ENCODE measurements at regions not wholly inside any gene's neighbourhood (a gene's known extent, or its start where the extent isn't known, plus 50 kb on each side); places are given as distances from the start of the nearest gene placed in this dataset.

DNA sequence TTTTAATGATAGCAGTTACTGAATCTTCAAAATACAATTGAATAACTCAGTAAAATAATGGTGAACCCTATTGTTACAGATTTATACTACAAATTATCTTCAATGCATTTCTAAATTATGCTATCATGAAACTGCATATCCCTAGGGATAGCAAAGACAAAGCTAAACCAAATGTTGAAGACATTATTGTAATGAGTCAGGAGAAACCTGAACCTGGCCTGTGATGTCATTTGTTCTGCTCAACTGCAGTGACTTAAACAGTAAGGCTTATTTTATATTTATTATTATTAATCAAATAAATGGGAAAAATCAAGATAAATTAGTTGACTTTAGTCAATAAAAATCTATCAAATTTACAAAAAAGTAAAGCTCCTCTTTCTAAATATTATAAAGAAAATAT lies 100.3 kb downstream of the UCHL5 start:
- Histone ChIP-seq H3K9me3 (ENCODE audit: control insufficient read depth in 1 of 2, low read length in 2 of 2) (no peaks in the 10 kb centered on the region), H3K27ac (ENCODE audit: low read depth, low read length) (no peak overlapping the region), H3K36me3 (ENCODE audit: insufficient read depth, low read length) (no peaks in the 10 kb centered on the region), H3K4me1 (ENCODE audit: insufficient read depth, low read length) (no peaks in the 10 kb centered on the region), H3K27me3 (ENCODE audit: insufficient read depth, low read length) (no peaks in the 10 kb centered on the region), H3K4me3 (ENCODE audit: low read length in 2 of 2) (no peak overlapping the region)
- intact Hi-C loops (cut with micrococcal nuclease), result no loop called here
- Mint-ChIP-seq H3K27ac (no peak overlapping the region), H3K4me3 (no peak overlapping the region), H3K27me3 (no peaks in the 10 kb centered on the region), H3K4me1 (peaks cover 0 to 6% (median 1%) of the 10 kb centered on the region in 4 donors), H3K9me3 (peaks cover 0 to 5% (median 0%) of the 10 kb centered on the region in 8 donors), H3K36me3 (peaks cover 2 to 19% of the 10 kb centered on the region in 2 donors)
- DNase-seq, result no peak
- CTCF ChIA-PET (ENCODE audit: partially characterized antibody), result no interaction called here
- POLR2A ChIA-PET (ENCODE audit: partially characterized antibody), result no interaction called here

DNA sequence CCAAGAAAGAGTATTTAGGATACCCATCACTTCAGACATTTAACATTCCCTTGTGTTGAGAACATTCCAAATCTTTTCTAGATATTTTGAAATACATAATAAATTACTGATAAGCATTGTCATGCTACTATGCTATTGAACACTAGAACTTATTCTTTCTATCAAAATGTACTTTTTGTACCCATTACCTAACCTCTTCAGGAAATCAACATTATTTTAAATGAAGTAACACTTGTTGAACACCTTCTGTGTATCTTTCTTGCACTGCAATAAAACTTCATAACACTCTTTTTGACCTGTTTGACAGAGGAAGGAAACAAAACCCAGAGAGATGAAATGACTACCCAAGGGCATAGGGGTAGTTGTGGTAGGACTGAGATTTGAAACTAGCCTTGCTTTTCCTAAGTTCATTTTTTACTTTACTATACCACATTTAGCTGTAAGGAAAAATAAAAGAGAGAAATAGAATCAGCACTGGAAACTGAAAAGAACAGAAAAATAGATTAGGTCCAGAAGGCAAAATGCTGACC lies 99.4 kb downstream of the UCHL5 start:
- DNase-seq, result no peak
- no peak overlapping the region for H3K4me3 ChIP-seq (ENCODE audit: low read length in 2 of 2)
- POLR2A ChIA-PET (ENCODE audit: partially characterized antibody), result no interaction called here
- Mint-ChIP-seq H3K27ac (no peak overlapping the region), H3K27me3 (no peaks in the 10 kb centered on the region), H3K36me3 (peaks cover 2 to 15% of the 10 kb centered on the region in 2 donors), H3K4me1 (peaks cover 0 to 6% (median 1%) of the 10 kb centered on the region in 4 donors), H3K4me3 (no peak overlapping the region), H3K9me3 (peaks cover 0 to 5% (median 0%) of the 10 kb centered on the region in 8 donors)
- intact Hi-C loops (cut with micrococcal nuclease), result no loop called here
- H3K9me3 ChIP-seq (ENCODE audit: control insufficient read depth in 1 of 2, low read length in 2 of 2), result no peaks in the 10 kb centered on the region
- no peak overlapping the region for H3K27ac ChIP-seq (ENCODE audit: low read depth, low read length)
- H3K4me1 ChIP-seq (ENCODE audit: insufficient read depth, low read length), result no peaks in the 10 kb centered on the region
- CTCF ChIA-PET (ENCODE audit: partially characterized antibody), result no interaction called here
- H3K27me3 ChIP-seq (ENCODE audit: insufficient read depth, low read length), result no peaks in the 10 kb centered on the region
- no peaks in the 10 kb centered on the region for H3K36me3 ChIP-seq (ENCODE audit: insufficient read depth, low read length)

Data from CD4-positive, alpha-beta memory T cell (primary cell).